GM18508 (cell line): ENCODE measurements at regions not wholly inside any gene's neighbourhood (a gene's known extent, or its start where the extent isn't known, plus 50 kb on each side); places are given as distances from the start of the nearest gene placed in this dataset.
"Not testable (repeated sequence)": the region's sequence is repeated elsewhere in the genome, so short reads cannot be mapped to it uniquely, and the experiment has no call there.

ENCODE experiments used
- ATAC-seq: cut with Tn5 transposase; IDR thresholded peaks from one replicate; pipeline ENCODE4 v1.9.1; 2021; ENCODE audit warnings: moderate number of reproducible peaks; ENCODE audit not compliant: insufficient read depth, unreplicated experiment

DNA sequence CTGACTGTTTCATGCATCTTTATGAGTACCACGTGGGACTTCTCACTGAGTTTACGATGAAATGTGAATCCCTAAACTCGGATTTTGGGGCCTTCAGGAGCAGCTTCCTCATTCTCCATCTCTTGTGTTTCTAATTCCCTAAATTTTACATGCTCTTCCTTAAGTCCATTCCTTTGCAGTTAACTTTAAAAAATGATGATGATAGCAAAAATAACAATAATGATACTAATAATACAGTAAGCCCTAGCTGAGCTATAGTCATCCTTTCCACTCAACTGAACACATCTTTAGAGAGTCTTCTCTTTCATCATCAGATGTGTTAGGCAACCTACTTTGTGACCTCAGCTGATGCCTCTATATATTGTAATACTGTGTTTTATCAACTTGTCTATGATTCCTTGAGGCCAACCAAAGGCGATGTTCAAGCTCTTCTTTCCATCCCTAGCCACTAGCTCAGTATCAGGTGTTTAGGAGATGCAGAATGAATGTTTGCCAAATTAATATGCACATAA, 1196.4 kb downstream of the VRK1 start:
- ATAC-seq = no peak

DNA sequence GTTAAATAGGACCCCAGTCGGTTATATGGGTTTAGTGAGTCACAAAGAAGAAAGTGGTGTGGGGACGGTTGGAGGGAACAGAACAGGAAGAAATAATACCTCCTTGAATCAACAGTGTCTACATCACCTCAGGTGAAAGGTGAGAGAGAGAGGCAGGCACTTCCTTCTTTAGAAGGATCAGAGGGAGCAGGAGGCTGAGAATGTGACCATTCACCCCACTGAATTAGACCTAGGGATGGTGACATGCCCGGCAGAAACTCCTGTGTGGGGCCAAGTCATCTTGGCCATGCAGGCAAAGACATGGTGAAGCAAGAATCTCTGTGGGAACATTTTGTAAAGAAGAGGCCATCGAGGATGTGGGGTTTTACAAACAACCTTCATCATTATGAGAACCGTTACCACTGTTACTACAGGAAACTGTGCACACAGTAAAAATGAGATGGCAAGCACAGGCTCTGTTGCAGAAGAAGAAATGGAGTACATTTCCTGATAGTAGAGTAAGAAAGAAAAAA, 1196.9 kb downstream of the VRK1 start:
- no peak for ATAC-seq

DNA sequence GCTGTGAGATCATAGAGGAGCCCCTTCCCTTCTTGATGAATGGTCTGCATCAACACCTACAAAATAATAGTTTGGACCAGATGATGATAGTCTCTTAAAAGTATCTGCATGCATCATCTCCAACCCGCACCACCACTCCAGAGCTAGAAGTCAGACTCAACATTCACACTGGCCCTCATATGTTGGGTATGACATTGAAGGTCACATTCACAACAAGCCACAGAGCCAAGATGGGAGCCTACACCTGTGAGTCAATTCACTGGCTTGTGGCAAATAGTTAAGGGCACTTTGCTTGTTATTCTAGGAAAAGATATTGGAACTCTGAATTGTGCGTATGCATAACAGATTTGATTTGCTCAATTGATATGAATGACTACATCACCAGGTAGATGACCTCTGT, 1197.9 kb downstream of the VRK1 start:
- ATAC-seq = no peak

DNA sequence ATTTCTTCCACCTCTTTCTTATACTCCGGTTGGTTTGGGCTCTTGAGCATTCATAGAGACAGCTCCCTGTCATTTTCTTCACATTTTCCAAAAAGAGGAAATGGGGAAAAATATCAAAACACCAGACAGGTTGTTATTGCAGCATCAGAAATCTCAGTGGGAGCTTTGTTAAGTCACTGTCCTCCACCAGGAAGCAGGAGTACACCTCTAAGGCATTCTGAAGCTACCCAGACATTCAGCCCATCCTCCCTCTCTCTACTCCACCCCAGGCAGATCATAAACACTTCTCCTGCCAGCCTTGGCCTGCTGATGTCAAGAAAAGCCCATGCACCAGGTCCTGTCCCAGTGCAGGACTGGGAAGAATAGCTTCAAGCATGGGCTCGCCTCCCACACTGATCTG, 1198.3 kb downstream of the VRK1 start:
- no peak for ATAC-seq

DNA sequence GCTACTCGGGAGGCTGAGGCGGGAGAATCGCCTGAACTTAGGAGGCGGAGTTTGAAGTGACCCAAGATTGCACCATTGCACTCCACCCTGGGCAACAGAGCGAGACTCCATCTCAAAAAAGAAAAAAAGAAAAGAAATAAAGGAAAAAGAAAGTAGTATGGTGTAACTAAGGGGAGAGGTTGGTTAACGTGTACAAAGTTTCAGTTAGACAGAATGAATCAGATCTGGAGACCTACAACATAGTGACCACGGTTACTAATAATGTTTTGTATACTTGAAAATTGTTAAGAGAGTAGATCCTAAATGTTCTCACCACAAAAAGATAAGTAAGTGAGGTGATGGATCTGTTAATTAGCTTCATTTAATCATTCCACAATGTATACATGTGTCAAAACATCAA, 1208.8 kb downstream of the VRK1 start:
- no peak for ATAC-seq

DNA sequence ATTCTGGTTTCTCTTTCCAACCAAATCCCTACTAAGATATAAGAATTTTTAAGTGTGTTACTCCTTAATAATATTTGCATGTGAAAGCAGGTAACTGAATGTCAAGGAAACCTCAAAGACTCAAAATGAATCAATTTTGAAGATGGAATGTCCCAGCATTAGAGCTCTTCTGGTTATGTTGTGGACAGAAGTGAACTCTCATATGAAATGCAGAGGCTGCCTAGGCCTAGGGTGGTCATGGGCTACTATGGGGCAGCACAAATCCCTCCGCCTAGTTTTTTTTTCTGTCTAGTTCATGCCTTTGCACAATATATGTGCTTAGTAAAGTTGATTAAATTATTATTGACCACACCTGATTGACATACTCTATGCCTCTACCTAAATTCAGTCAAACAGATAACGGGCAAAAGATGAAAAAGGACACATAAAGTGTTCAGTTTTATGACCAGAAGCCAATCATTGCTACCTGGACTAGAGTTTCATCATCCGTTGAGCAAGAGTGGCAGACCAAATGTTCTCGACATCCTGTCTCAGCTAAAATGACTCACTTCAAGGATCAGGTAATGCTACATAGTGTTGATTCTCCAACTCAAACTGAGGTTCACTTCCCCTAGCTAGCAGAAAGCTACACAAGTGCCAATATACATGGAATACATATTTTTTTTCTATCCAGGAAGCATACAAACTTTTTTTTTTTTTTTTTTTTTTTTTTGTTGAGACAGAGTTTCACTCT, 1211.4 kb downstream of the VRK1 start:
- no peak for ATAC-seq

DNA sequence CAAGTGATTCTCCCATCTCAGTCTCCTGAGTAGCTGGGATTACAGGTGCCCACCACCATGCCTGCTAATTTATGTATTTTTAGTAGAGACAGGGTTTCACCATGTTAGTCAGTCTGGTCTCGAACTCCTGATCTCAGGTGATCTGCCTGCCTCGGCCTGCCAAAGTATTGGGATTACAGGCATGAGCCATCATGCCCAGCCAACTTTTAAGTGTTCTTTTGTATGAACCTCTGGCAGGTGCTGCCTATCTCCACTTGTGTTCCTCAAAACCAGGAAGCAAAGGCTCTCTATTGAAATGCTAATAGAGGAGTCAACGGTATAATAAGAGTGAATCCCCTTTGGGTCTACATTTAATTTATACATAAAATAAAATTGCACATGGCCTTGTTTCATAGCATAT, 1212.0 kb downstream of the VRK1 start:
- not testable (repeated sequence) for ATAC-seq

DNA sequence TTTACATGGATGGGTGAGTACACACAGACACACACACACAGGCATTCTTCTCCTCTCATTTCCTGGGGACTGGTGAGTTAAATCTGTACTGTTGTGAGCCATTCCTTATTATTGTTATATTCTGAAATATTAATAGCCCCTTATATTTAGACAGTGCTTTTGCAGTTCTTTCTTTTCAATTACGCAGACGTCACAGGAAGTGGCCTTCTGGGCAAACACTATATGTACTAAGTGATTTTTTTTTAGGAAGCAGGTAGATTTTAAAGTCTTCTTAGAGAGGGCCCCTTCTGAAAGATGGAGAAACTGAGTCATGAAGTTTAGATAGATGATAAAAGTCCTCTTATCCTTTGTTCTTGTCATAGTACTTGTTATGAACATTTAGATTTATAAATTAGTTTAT, 1213.6 kb downstream of the VRK1 start:
- no peak for ATAC-seq

DNA sequence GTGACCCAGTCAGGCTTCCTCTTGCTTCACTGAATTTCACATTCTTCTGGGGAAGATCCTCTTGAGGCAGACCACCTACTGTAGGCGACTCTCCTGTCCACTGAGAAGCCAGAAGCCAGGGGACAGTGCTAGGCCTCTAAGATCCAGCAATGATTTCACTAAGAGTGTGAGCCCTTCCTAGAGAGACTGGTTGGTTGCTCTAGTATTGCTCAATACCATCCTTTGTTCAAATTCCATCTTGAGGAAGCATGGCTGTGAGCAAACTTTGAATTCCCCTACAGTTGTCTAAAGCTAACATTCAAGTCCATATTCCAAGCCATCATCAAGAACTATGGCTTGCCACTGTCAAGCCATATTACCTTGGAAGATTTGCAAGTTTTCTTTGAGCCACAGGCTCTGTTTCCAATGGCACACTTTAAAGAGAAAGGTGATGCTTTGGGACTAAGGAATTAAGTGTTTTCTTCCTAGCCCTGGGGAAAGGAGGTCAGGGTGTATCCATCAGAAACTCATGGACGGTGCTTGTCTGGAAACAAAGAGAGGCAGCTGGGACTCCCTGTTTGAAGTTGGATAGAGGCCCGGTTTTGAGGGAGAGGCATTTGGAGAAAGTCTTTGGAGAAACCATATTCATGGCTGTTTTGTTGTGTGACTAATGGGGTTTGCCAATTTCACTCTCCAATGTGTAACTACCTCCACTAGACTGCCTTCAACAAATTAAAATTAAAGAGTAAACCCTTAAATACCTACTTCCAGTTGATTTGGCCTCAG, 1217.9 kb downstream of the VRK1 start:
- ATAC-seq = no peak

DNA sequence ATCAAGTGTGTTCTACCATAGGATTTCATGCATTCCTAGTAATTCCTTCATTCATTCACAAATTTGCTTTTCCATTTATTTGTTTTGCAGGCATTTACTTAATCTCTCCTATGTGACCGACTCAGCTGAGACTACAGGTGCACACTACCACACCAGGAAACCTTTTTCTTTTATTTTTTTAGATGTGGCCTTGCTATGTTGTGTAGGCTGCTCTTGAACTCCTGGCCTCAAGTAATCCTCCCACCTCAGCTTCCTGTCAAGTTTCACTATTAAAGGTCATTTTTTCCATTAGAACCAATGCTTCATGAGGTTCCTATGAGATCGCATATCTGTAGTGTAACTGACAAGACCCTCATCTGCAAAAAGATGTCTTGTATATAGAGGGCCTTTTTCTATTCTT, 1218.7 kb downstream of the VRK1 start:
- no peak for ATAC-seq

DNA sequence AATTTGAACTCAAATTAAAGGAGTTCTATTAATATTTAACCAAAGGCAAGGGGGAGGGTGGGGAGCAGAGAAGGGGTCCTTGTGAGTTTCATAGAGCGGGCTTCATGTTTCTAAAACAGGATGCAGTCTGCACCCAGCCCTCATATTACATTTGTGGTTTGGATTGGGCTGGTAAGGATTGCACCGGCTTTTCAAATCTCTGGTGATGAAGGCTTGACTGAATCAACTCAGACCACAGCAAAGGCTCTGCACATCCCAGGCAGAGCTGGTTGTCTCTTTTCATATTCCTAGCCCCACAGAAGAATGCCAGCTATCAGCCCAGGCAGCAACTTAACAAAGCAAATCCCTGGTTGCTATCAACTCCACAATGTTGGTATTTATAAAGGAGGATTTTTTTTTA, 1221.4 kb downstream of the VRK1 start:
- ATAC-seq = no peak

DNA sequence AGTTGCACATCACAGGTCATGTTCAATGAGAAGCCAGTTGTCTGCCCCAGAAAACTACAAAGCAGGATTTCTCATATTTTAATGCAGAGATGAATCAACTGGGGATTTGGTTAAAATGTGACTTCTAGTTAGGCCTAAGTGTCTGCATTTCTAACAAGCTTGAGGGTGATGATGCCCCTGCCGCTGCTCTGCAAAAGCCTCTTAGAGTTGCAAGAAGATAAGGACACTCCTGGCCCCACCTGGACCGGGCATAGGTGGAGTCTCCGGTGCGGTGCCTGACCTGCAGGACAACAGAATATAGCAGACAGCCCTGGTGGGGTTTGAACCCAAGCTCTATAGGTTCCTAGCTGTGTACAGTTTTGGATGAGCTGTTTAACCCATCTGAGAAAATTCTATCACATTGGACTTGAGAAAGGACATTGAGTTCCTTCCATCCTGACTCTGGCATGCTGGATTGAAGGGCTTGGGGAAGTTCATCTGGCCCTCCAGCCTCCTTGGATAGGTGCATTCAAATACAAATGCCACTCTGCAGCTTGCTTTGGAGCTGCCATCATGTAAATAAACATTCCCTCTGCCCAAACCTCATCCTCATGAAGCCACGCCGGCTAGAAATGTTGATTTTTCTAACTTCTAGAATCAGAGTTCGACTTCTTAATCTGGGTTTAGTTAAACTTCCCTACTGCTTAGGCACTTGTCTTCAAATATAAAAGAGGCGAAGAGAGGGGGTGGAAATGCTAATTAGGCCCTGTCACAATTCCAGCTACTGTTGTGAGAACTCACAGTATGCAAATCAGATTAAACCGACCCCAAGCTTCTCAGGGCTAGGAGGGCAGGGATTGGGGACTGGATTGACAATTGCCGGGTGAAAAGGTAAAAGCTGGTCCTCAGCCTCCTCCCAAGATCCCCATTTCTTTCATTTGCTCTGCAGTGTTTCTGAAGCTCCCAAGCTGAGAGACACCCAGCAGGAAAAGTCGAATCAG, 1225.6 kb downstream of the VRK1 start:
- ATAC-seq = no peak

DNA sequence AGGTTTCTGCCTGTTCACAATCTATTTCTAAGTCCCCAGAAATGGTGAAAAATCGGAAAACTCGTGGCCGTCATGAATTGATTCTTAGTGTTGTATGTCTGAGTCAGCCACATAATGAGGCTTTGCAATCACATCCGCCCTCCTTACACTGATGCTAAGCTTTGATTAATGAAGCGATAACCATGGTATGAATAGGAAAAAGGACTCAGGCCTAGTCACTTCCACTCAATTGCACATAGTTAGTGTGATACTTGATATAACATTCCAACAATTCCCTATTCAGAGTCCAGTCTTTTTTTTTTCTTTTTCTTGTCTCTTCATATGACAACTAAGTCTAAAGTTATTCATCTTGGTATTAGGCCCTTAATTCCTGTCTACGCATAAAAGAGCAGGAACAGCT, 1231.0 kb downstream of the VRK1 start:
- ATAC-seq = no peak

DNA sequence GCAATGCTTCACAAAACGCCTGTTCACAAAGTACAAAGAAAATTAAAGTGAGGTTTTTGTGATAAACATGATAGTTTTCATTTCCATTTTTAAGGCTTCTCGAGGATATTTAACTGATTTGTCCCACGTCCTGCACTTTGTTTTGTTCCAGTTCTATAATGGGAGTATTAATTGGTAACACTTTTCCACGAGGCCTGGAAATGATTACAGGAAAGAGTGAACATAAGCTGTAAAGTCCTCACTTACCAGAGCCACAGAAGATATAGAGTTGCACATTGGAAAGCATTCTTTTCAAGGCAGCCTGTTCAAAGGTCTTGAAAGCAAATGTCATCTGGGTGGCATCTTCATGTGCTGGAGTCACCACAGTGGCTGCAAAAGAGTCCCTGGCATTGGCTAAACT, 1236.6 kb downstream of the BCL11B start:
- ATAC-seq = no peak

DNA sequence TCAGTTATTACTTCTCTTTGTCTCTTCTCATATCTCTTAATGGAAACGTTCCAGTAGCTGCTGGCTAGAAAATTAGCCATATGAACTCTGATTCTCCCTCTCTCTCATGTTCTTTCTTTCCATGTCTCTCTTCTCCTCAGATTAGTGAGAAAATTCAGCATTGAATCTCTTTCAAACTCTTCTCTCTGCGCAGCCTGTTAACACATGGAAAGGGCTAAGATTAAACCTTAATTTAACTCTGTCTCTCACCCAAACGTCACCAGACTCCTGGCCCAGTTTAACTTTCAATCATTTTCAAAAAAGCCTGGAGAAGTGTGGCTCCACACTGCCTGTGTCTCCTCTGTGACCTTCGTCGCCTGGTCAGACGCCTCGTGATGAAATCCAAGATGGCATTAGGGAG, 1234.2 kb downstream of the BCL11B start:
- no peak for ATAC-seq

DNA sequence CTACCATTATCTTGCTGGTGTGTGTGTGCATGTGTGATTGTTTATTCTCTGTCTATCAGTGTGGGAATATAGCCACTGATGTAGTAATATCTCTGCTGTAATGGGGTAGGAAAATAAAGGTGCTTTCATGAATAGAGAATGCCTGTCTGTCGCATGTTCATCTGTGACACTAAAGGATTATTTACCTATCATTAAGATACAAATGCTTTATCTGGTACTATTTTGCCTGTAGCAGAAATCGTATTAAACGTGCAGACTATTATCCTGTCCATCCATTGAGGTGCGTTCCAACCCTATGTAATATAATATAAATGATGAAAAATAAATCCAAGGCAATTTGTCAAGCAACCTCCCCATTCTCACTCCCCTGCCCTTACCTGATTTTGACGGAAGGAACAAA, 1215.1 kb downstream of the BCL11B start:
- ATAC-seq = no peak

DNA sequence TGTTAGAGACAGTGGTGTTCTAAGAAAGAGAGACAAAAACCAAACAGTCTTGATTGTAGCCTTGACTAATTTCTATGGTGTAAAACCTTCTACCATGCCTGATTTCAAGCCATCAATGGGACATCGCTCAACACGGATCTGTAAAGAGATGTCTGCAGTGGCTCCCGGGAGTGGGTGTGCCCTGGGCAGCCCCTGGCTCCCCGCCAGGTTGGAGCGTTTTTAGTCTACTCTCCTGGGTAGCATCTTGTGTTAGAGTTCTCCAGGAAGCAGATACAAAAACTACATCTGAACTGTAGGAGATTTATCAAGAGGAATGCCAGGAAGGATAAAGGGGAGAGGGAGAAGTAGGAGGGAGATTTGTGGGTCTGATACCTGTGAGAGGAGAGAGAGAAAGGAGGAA, 1212.9 kb downstream of the BCL11B start:
- no peak for ATAC-seq

DNA sequence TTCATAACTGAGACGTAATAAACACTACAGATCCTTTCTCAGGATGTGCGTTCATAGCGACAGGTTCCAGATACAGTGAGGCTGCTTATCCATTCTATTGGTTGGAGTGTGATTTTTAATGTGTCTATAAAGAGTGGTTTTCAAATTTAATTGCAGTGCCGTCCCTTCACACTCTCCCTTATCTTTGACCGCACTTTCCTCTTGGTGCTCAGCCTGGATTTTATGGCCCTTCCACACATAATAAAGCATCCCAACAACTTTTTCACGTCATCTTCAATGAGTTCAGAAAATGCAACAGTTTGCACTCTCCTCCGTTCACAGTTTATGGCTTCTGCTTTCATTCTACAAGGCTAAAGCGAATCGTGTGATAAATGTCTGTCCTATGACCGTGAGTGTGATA, 1209.9 kb downstream of the BCL11B start:
- no peak for ATAC-seq

DNA sequence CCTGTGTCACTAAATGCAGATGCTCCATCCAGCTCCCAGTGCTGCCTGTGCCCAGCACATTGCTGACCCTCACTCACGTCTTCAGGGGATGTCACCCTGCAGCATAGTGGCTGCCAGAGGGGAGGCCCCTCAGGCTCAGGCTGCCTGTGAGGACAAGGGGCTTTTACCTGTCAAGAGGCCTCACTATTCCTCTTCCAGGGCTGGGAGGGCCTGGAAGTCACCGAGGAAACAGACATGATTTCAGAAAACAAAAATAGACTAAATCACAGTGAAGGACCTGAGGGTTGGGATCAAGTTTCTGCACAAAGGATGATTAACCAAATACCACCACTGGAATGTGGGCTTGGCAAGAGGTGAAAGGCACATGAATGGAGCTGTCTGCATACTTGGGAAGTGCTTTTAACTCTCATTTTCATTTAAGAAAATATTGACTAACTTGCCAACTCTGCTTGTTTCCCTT, 1202.3 kb downstream of the BCL11B start:
- ATAC-seq = no peak

DNA sequence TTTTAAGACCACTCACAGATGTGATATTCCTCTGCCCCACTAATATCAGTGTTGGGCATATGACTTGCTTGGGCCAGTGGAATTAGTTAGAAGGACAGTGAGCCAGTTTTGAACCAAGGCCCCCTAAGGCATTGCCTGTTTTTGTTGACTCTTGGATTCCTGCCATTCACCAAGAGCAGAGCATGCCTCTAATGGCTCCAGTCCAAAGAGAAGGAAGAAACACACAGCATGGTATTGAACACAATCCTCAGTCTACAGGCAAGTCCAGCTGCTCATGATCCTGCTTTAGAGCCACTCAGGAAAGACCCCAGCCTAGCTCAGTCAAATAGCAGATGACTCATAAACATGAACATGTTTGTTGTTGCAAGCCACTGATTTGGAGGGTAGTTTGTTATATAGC, 1201.5 kb downstream of the BCL11B start:
- no peak for ATAC-seq
